ENCODE measurements at regions not wholly inside any gene's neighbourhood (a gene's known extent, or its start where the extent isn't known, plus 50 kb on each side); places are given as distances from the start of the nearest gene placed in this dataset.

GRCh38 chr12:28611449-28611848 is 421.2 kb downstream of the CCDC91 start:
- no peaks in the 10 kb centered on the region for H3K79me2 ChIP-seq (ENCODE audit: low read length)
- no peaks in the 10 kb centered on the region for H3K9me2 ChIP-seq (replicated peaks; ENCODE audit: low read length)
- BruUV-seq (replicated peaks) = no TSS peak
- peak overlapping the region; percentile 24 for H3K4me2 ChIP-seq (ENCODE audit: low read length)
- peaks cover 14% of the 10 kb centered on the region for H3K9me3 ChIP-seq (ENCODE audit: low read length)
- H3K9ac ChIP-seq (ENCODE audit: low read length) = no peak overlapping the region
- POLR2A ChIA-PET (ENCODE audit: unreplicated experiment) = no interaction called here
- peak overlapping the region; percentile 65 for H3K27ac ChIP-seq (ENCODE audit: low read length)
- no peak overlapping the region for H2AFZ ChIP-seq (ENCODE audit: low read length)
- peak; percentile 63 for DNase-seq
- intact Hi-C loops (cut with micrococcal nuclease) = loop anchor here (10.0 kb wide), 1 partner anchor 417 kb away; the partner anchor contains the start of gene CCDC91
- no peaks in the 10 kb centered on the region for H3F3A ChIP-seq (ENCODE audit: low read length, unreplicated experiment)
- no peaks in the 10 kb centered on the region for H3K36me3 ChIP-seq (ENCODE audit: low read depth, low read length)
- CTCF ChIA-PET = no interaction called here
- no peak overlapping the region for H3K4me3 ChIP-seq (ENCODE audit: low read length)
- peaks cover 24% of the 10 kb centered on the region for H3K4me1 ChIP-seq (ENCODE audit: insufficient read depth, low read length)
- no peaks in the 10 kb centered on the region for H4K20me1 ChIP-seq (ENCODE audit: low read length)
- peak; percentile 37 for ATAC-seq
- TF ChIP-seq CTCF (conservative IDR thresholded peaks at IDR 0.05; ENCODE audit: low read depth, low read length) (no peak), EZH2 (IDR thresholded peaks at IDR 0.05; ENCODE audit: low read length, unreplicated experiment) (no peak), EZH2phosphoT487 (IDR thresholded peaks at IDR 0.05; ENCODE audit: borderline replicate concordance, low read length) (no peak)
- no peaks in the 10 kb centered on the region for H3K27me3 ChIP-seq (ENCODE audit: low read length)

- CTCF ChIA-PET = no interaction called here
- no peak for ATAC-seq
Observed at GRCh38 chr12:28618171-28618570, 427.9 kb downstream of the CCDC91 start.

More at GRCh38 chr12:28618171-28618570, 427.9 kb downstream of the CCDC91 start:
- no peak for DNase-seq
- no peaks in the 10 kb centered on the region for H3K79me2 ChIP-seq (ENCODE audit: low read length)
- no peaks in the 10 kb centered on the region for H4K20me1 ChIP-seq (ENCODE audit: low read length)
- intact Hi-C loops (cut with micrococcal nuclease) = loop anchor here (10.0 kb wide), 1 partner anchor 423 kb away; the partner anchor contains the start of gene CCDC91
- no peaks in the 10 kb centered on the region for H3F3A ChIP-seq (ENCODE audit: low read length, unreplicated experiment)
- H3K9me3 ChIP-seq (ENCODE audit: low read length) = peaks cover 4% of the 10 kb centered on the region; the same call in 1 of the 2 replicates
- POLR2A ChIA-PET (ENCODE audit: unreplicated experiment) = no interaction called here
- H3K4me2 ChIP-seq (ENCODE audit: low read length) = no peak overlapping the region
- H2AFZ ChIP-seq (ENCODE audit: low read length) = no peak overlapping the region
- no peaks in the 10 kb centered on the region for H3K4me1 ChIP-seq (ENCODE audit: insufficient read depth, low read length)
- H3K4me3 ChIP-seq (ENCODE audit: low read length) = no peak overlapping the region
- no peaks in the 10 kb centered on the region for H3K9me2 ChIP-seq (replicated peaks; ENCODE audit: low read length)
- no peaks in the 10 kb centered on the region for H3K27me3 ChIP-seq (ENCODE audit: low read length)
- no peak overlapping the region for H3K9ac ChIP-seq (ENCODE audit: low read length)
- TF ChIP-seq CTCF (conservative IDR thresholded peaks at IDR 0.05; ENCODE audit: low read depth, low read length) (no peak), EZH2phosphoT487 (IDR thresholded peaks at IDR 0.05; ENCODE audit: borderline replicate concordance, low read length) (no peak), EZH2 (IDR thresholded peaks at IDR 0.05; ENCODE audit: low read length, unreplicated experiment) (no peak)
- no TSS peak for BruUV-seq (replicated peaks)
- no peak overlapping the region for H3K27ac ChIP-seq (ENCODE audit: low read length)
- H3K36me3 ChIP-seq (ENCODE audit: low read depth, low read length) = no peaks in the 10 kb centered on the region

Data from PC-3 (cell line).